ENCODE measurements at regions not wholly inside any gene's neighbourhood (a gene's known extent, or its start where the extent isn't known, plus 50 kb on each side); places are given as distances from the start of the nearest gene placed in this dataset.

DNA sequence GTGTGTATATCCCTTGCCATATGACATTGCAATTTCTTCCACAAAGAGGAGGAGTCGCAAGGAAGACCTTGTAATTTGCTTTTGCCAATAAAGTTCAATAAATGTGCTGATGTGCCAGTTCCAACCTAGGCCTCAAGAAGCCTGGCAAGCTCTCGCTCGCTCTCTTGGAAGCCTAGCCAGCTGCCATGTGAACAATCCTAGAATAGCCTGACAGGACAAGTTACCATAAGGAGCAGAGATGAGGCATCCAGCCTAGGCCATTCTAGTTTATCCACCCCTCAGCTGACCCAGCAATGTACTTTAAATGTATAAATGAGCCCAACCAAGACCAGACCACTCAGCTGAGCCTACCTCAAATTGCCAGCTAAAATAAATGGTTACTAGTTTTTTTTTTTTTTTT, 145.7 kb upstream of the QRFPR start:
- no peaks in the 10 kb centered on the region for H4K20me1 ChIP-seq (ENCODE audit: low read depth)
- TF ChIP-seq EZH2 (IDR thresholded peaks at IDR 0.05) (no peak), EZH2phosphoT487 (IDR thresholded peaks at IDR 0.05) (no peak)
- H3K4me2 ChIP-seq, result no peak overlapping the region
- H3K4me1 ChIP-seq, result no peaks in the 10 kb centered on the region
- H3K4me3 ChIP-seq, result no peak overlapping the region
- H3K9me3 Mint-ChIP-seq, result no peaks in the 10 kb centered on the region
- H3K27me3 ChIP-seq, result no peaks in the 10 kb centered on the region
- H3K27ac Mint-ChIP-seq, result no peak overlapping the region
- no peaks in the 10 kb centered on the region for H3K36me3 Mint-ChIP-seq
- H2AFZ ChIP-seq (replicated peaks), result no peak overlapping the region
- no peaks in the 10 kb centered on the region for H3K9me3 ChIP-seq (ENCODE audit: low read depth)
- no peaks in the 10 kb centered on the region for H3K36me3 ChIP-seq
- H3K9ac ChIP-seq, result no peak overlapping the region
- peaks cover 3% of the 10 kb centered on the region for H3K4me1 Mint-ChIP-seq
- H3F3A ChIP-seq (ENCODE audit: low read depth), result no peaks in the 10 kb centered on the region
- H3K79me2 ChIP-seq (ENCODE audit: low read depth), result no peaks in the 10 kb centered on the region
- no peak overlapping the region for H3K4me3 Mint-ChIP-seq
- H3K27ac ChIP-seq, result no peak overlapping the region
- no peaks in the 10 kb centered on the region for H3K27me3 Mint-ChIP-seq (ENCODE audit: insufficient read depth, low read depth)
- DNase-seq (ENCODE audit: low spot score), result no peak

DNA sequence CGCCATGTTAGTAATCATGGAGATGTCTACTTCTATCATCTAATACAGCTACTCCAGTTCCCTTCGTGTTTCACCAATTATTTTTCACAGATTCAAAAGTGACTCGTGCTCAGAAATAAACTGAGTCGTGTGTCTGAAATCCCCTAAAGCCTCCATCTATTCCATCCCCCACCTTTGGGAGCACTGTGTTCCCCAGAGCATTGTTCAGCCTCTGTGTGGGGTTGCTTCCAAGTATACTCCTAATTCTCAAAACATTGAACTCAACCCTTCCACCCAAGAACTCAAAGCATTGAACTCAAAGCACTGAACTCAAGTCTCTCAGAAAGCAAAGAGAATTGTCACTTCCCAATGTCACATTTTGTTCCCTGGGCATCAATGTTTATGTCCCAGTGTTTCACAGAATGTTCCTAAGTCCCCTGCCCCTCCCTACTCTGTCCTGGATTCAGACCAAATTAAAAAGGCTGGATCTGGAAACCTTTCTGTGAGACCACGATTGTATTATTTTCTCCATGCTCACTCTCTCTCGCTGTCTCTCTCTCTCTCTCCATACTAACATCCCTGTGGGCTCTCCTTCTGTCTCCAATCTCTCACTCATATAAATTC, 138.5 kb upstream of the QRFPR start:
- H3K9me3 Mint-ChIP-seq, result no peaks in the 10 kb centered on the region
- Histone ChIP-seq H3K27me3 (no peaks in the 10 kb centered on the region), H3K9me3 (ENCODE audit: low read depth) (no peaks in the 10 kb centered on the region), H3K36me3 (no peaks in the 10 kb centered on the region), H3F3A (ENCODE audit: low read depth) (no peaks in the 10 kb centered on the region), H3K4me3 (no peak overlapping the region), H4K20me1 (ENCODE audit: low read depth) (no peaks in the 10 kb centered on the region), H2AFZ (replicated peaks) (no peak overlapping the region), H3K9ac (no peak overlapping the region), H3K4me1 (no peaks in the 10 kb centered on the region), H3K79me2 (ENCODE audit: low read depth) (no peaks in the 10 kb centered on the region), H3K27ac (no peak overlapping the region), H3K4me2 (no peak overlapping the region)
- no peaks in the 10 kb centered on the region for H3K4me1 Mint-ChIP-seq
- TF ChIP-seq EZH2 (IDR thresholded peaks at IDR 0.05), result no peak
- no peak for TF ChIP-seq EZH2phosphoT487 (IDR thresholded peaks at IDR 0.05)
- TF ChIP-seq, protein P1, sequence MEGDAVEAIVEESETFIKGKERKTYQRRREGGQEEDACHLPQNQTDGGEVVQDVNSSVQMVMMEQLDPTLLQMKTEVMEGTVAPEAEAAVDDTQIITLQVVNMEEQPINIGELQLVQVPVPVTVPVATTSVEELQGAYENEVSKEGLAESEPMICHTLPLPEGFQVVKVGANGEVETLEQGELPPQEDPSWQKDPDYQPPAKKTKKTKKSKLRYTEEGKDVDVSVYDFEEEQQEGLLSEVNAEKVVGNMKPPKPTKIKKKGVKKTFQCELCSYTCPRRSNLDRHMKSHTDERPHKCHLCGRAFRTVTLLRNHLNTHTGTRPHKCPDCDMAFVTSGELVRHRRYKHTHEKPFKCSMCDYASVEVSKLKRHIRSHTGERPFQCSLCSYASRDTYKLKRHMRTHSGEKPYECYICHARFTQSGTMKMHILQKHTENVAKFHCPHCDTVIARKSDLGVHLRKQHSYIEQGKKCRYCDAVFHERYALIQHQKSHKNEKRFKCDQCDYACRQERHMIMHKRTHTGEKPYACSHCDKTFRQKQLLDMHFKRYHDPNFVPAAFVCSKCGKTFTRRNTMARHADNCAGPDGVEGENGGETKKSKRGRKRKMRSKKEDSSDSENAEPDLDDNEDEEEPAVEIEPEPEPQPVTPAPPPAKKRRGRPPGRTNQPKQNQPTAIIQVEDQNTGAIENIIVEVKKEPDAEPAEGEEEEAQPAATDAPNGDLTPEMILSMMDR (IDR thresholded peaks at IDR 0.05), result no peak
- H3K4me3 Mint-ChIP-seq, result no peak overlapping the region
- DNase-seq (ENCODE audit: low spot score), result no peak
- no peaks in the 10 kb centered on the region for H3K27me3 Mint-ChIP-seq (ENCODE audit: insufficient read depth, low read depth)
- no peak overlapping the region for H3K27ac Mint-ChIP-seq
- H3K36me3 Mint-ChIP-seq, result no peaks in the 10 kb centered on the region

DNA sequence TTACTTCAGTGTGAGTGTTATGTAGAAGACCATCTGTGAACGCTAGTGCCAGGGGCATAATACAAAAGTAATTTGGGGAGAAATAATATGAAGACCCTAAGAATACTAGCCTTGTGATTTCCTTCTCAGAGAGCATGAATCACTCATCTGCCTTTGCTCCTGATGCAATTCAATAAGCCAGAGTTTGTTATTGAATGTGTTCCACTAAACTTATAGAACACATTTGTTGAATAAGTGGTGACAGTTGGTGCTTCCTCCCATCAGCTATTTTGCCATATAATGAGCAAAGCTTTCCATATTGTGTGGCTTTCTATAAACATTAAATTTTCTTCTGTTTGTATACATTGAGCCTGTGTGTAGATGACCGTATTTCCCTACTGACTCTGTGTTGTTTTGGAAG, 136.4 kb upstream of the QRFPR start:
- H3K4me2 ChIP-seq, result no peak overlapping the region
- no peaks in the 10 kb centered on the region for H3K9me3 ChIP-seq (ENCODE audit: low read depth)
- no peak overlapping the region for H3K9ac ChIP-seq
- no peaks in the 10 kb centered on the region for H3K79me2 ChIP-seq (ENCODE audit: low read depth)
- no peaks in the 10 kb centered on the region for H3K9me3 Mint-ChIP-seq
- H3K4me1 ChIP-seq, result no peaks in the 10 kb centered on the region
- DNase-seq (ENCODE audit: low spot score), result no peak
- no peak overlapping the region for H3K4me3 ChIP-seq
- H3K27ac Mint-ChIP-seq, result no peak overlapping the region
- no peaks in the 10 kb centered on the region for H3K36me3 ChIP-seq
- H3K36me3 Mint-ChIP-seq, result no peaks in the 10 kb centered on the region
- no peaks in the 10 kb centered on the region for H3K4me1 Mint-ChIP-seq
- no peak overlapping the region for H2AFZ ChIP-seq (replicated peaks)
- no peaks in the 10 kb centered on the region for H3K27me3 ChIP-seq
- no peaks in the 10 kb centered on the region for H3F3A ChIP-seq (ENCODE audit: low read depth)
- no peak overlapping the region for H3K27ac ChIP-seq
- no peaks in the 10 kb centered on the region for H3K27me3 Mint-ChIP-seq (ENCODE audit: insufficient read depth, low read depth)
- no peak for TF ChIP-seq EZH2phosphoT487 (IDR thresholded peaks at IDR 0.05)
- TF ChIP-seq EZH2 (IDR thresholded peaks at IDR 0.05), result no peak
- TF ChIP-seq, protein P1 (IDR thresholded peaks at IDR 0.05), result no peak
- H3K4me3 Mint-ChIP-seq, result no peak overlapping the region
- no peaks in the 10 kb centered on the region for H4K20me1 ChIP-seq (ENCODE audit: low read depth)

DNA sequence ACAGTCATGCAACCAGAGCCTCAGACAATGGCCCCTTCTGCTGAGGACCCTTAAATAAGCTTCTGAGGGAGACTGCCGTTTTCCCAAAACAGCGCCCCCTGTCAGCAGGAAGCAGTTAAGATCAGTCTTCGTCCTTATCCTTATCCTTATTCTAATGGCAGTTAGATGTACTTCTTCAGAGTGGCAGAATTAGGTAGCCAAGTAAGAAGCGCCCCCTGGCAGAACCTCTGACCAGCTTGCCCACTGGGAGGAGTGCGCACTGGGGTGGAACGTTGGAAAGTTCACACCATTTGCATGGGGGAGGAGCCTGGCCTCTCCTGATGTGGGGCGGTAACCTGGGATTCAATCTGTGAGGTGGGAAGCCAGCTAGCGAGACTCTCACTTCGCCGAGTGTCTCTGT, 133.6 kb upstream of the QRFPR start:
- no peaks in the 10 kb centered on the region for H3F3A ChIP-seq (ENCODE audit: low read depth)
- no peak overlapping the region for H2AFZ ChIP-seq (replicated peaks)
- no peaks in the 10 kb centered on the region for H3K36me3 ChIP-seq
- H3K4me2 ChIP-seq, result no peak overlapping the region
- no peaks in the 10 kb centered on the region for H3K9me3 ChIP-seq (ENCODE audit: low read depth)
- Mint-ChIP-seq H3K36me3 (no peaks in the 10 kb centered on the region), H3K27me3 (ENCODE audit: insufficient read depth, low read depth) (no peaks in the 10 kb centered on the region), H3K27ac (no peak overlapping the region), H3K9me3 (no peaks in the 10 kb centered on the region), H3K4me1 (no peaks in the 10 kb centered on the region), H3K4me3 (no peak overlapping the region)
- no peaks in the 10 kb centered on the region for H3K4me1 ChIP-seq
- no peaks in the 10 kb centered on the region for H3K79me2 ChIP-seq (ENCODE audit: low read depth)
- H3K9ac ChIP-seq, result no peak overlapping the region
- H3K4me3 ChIP-seq, result no peak overlapping the region
- no peaks in the 10 kb centered on the region for H4K20me1 ChIP-seq (ENCODE audit: low read depth)
- TF ChIP-seq, protein P1 (IDR thresholded peaks at IDR 0.05), result peak; percentile 50
- TF ChIP-seq EZH2phosphoT487 (IDR thresholded peaks at IDR 0.05), result no peak
- DNase-seq (ENCODE audit: low spot score), result peak; percentile 2
- H3K27ac ChIP-seq, result no peak overlapping the region
- H3K27me3 ChIP-seq, result no peaks in the 10 kb centered on the region
